PC-3 (cell line): ENCODE measurements at regions not wholly inside any gene's neighbourhood (a gene's known extent, or its start where the extent isn't known, plus 50 kb on each side); places are given as distances from the start of the nearest gene placed in this dataset.

ENCODE experiments used
- ATAC-seq: fragments of 200-7000 bp; cut with Tn5 transposase; 2 replicates; pipeline ENCODE4 v1.9.1; 2020; ENCODE audit warnings: mild to moderate bottlenecking, moderate library complexity
- BruUV-seq: library from RNA; stranded (reverse); fragments of 400-500 nt; replicated peaks from 2 replicates; lab custom pipeline; 2021; lab: Mats Ljungman, UMichigan
- CTCF ChIA-PET: fragments of 300-600 bp; sonication (Branson Sonifier 250); formaldehyde crosslinking; loops from one replicate; lab custom pipeline; 2022; ENCODE audit warnings: antibody characterized with exemption; lab: Charles Lee
- POLR2A ChIA-PET: fragments of 300-600 bp; sonication (Branson Sonifier 250); formaldehyde crosslinking; loops from one replicate; lab custom pipeline; 2022; ENCODE audit warnings: antibody characterized with exemption; ENCODE audit not compliant: unreplicated experiment; lab: Charles Lee
- DNase-seq: peaks from one replicate; pipeline ENCODE4 v3.0.0-alpha.2; 2015
- H2AFZ ChIP-seq: fragments of 300-600 bp; sonication (generic); 2 replicates; pipeline ENCODE4 v1.6.0; 2016; ENCODE audit warnings: antibody characterized with exemption, low read length
- H3F3A ChIP-seq: fragments of 300-600 bp; sonication (generic); one replicate; pipeline ENCODE4 v1.6.0; 2017; ENCODE audit warnings: antibody characterized with exemption, low read length, control low read depth, mild to moderate bottlenecking; ENCODE audit not compliant: unreplicated experiment
- H3K27ac ChIP-seq: fragments of 300-600 bp; sonication (generic); 2 replicates; pipeline ENCODE4 v1.5.1; 2016; ENCODE audit warnings: mild to moderate bottlenecking, low read length
- H3K27me3 ChIP-seq: fragments of 300-600 bp; sonication (generic); 2 replicates; pipeline ENCODE4 v1.6.1; 2016; ENCODE audit warnings: low read length, mixed read lengths
- H3K36me3 ChIP-seq: fragments of 300-600 bp; sonication (generic); 2 replicates; pipeline ENCODE4 v1.6.1; 2016; ENCODE audit warnings: low read depth, mixed run types, low read length, mixed read lengths
- H3K4me1 ChIP-seq: fragments of 300-600 bp; sonication (generic); 2 replicates; pipeline ENCODE4 v1.5.1; 2016; ENCODE audit warnings: low read length; ENCODE audit not compliant: insufficient read depth
- H3K4me2 ChIP-seq: fragments of 300-600 bp; sonication (generic); 2 replicates; pipeline ENCODE4 v1.6.0; 2016; ENCODE audit warnings: low read length
- H3K4me3 ChIP-seq: fragments of 300-600 bp; sonication (generic); 2 replicates; pipeline ENCODE4 v1.5.1; 2016; ENCODE audit warnings: mild to moderate bottlenecking, low read length, mixed read lengths
- H3K79me2 ChIP-seq: fragments of 300-600 bp; sonication (generic); 2 replicates; pipeline ENCODE4 v1.6.1; 2017; ENCODE audit warnings: low read length, mixed read lengths
- H3K9ac ChIP-seq: fragments of 300-600 bp; sonication (generic); 2 replicates; pipeline ENCODE4 v1.6.0; 2016; ENCODE audit warnings: mild to moderate bottlenecking, low read length
- H3K9me2 ChIP-seq: fragments of 300-600 bp; sonication (generic); replicated peaks from 2 replicates; pipeline ENCODE4 v1.6.1; 2016; ENCODE audit warnings: mixed run types, low read length, mixed read lengths
- H3K9me3 ChIP-seq: fragments of 300-600 bp; sonication (generic); 2 replicates; pipeline ENCODE4 v1.6.1; 2016; ENCODE audit warnings: low read length, mixed read lengths
- H4K20me1 ChIP-seq: fragments of 300-600 bp; sonication (generic); 2 replicates; pipeline ENCODE4 v1.6.1; 2016; ENCODE audit warnings: low read length, mixed read lengths
- EZH2 ChIP-seq: fragments of 300-600 bp; sonication (generic); IDR thresholded peaks from one replicate; pipeline ENCODE4 v1.6.1; 2017; ENCODE audit warnings: antibody characterized with exemption, mild to moderate bottlenecking, low read length; ENCODE audit not compliant: unreplicated experiment
- EZH2phosphoT487 ChIP-seq: fragments of 300-600 bp; sonication (generic); IDR thresholded peaks from 2 replicates; pipeline ENCODE4 v1.6.1; 2018; ENCODE audit warnings: mild to moderate bottlenecking, antibody characterized with exemption, low read length, borderline replicate concordance
- intact Hi-C: fragments of 100-400 bp; cut with micrococcal nuclease; formaldehyde crosslinking; loops from 2 replicates; pipeline ENCODE4 v1.9.0; 2023
- TF ChIP-seq, protein P1 (sequence below): fragments of 300-600 bp; sonication (generic); conservative IDR thresholded peaks from 2 replicates; pipeline ENCODE4 v1.5.1; 2017; ENCODE audit warnings: antibody characterized with exemption, low read depth, mild to moderate bottlenecking, low read length

- POLR2A ChIA-PET: interaction anchor here (0.7 to 1.4 kb wide), 7 partner anchors 32 to 314 kb away, joined by 3 to 10 read pairs (median 5); no protein-coding TSS in a partner anchor
- TF ChIP-seq, protein P1, sequence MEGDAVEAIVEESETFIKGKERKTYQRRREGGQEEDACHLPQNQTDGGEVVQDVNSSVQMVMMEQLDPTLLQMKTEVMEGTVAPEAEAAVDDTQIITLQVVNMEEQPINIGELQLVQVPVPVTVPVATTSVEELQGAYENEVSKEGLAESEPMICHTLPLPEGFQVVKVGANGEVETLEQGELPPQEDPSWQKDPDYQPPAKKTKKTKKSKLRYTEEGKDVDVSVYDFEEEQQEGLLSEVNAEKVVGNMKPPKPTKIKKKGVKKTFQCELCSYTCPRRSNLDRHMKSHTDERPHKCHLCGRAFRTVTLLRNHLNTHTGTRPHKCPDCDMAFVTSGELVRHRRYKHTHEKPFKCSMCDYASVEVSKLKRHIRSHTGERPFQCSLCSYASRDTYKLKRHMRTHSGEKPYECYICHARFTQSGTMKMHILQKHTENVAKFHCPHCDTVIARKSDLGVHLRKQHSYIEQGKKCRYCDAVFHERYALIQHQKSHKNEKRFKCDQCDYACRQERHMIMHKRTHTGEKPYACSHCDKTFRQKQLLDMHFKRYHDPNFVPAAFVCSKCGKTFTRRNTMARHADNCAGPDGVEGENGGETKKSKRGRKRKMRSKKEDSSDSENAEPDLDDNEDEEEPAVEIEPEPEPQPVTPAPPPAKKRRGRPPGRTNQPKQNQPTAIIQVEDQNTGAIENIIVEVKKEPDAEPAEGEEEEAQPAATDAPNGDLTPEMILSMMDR: no peak
- TF ChIP-seq EZH2phosphoT487 (no peak), EZH2 (no peak)
- Histone ChIP-seq H3K9me3 (no peaks in the 10 kb centered on the region), H3K27me3 (no peaks in the 10 kb centered on the region), H3K36me3 (no peaks in the 10 kb centered on the region), H3K9me2 (no peaks in the 10 kb centered on the region), H3F3A (no peaks in the 10 kb centered on the region), H3K4me2 (peak overlapping the region; percentile 56), H4K20me1 (no peaks in the 10 kb centered on the region), H3K27ac (peak overlapping the region; percentile 92), H2AFZ (no peak overlapping the region), H3K9ac (peak overlapping the region; percentile 71), H3K79me2 (no peaks in the 10 kb centered on the region), H3K4me3 (no peak overlapping the region), H3K4me1 (peaks cover 26% of the 10 kb centered on the region)
- ATAC-seq: peak; percentile 97
- BruUV-seq: no TSS peak
- intact Hi-C loops: loop anchor here (1.0 to 5.0 kb wide), 5 partner anchors 37 to 315 kb away; partner anchors contain the start of gene IRF2BP2
- CTCF ChIA-PET: interaction anchor here (0.6 to 1.0 kb wide), 4 partner anchors 12 to 201 kb away, joined by 3 to 10 read pairs (median 4); no protein-coding TSS in a partner anchor
- DNase-seq: peak; percentile 96
Measured at GRCh38 chr1:234925440-234926263, 203.0 kb downstream of the TOMM20 start.

DNA sequence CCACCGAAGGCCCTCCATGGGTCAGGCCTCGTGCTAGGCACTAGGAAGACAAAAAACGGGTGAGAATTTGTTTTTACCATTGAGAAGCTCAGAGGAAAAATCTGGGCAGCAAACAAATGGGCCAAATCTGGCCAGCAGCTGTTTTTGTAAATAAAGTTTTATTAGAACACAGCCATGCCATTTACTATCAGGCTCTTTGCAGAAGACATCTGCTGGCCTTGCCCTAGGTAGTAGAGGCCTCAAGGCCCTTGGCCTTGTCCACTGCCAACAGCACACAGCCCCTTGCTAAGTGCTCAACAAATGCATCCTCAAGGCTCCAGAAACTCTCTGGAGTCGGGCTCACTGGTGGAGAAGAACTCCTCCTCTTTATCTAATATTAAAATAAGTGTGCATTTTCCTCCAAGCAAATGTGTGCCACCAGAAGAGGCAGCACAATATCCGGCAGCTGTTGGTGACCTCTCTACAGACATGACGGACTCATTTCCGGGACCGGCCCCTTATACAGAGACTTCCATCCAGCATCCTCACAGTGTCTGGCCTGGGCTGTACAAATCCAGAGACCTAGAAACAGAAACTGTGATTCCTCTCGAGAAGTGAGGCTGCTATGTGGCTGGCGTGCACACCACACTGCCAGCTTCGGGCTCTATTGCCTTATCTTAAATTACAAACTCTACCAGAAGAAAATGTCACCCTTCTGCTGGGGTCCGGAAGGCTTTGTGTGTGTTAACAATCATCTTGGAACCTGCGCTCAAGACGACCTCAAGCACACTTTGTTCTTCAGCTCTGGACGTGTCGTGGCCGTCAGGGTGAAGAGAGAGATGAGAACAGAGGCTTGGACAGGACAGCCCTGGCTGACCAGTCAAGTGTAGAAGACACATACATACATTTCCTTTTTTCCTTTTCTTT lies 203.9 kb downstream of the TOMM20 start:
- H3F3A ChIP-seq: no peaks in the 10 kb centered on the region
- no TSS peak for BruUV-seq
- H2AFZ ChIP-seq: no peak overlapping the region
- H4K20me1 ChIP-seq: no peaks in the 10 kb centered on the region
- peak overlapping the region; percentile 30; the same call in 1 of the 2 replicates for H3K9ac ChIP-seq
- H3K9me3 ChIP-seq: no peaks in the 10 kb centered on the region
- no peaks in the 10 kb centered on the region for H3K36me3 ChIP-seq
- intact Hi-C loops: loop anchor here (2.0 to 5.0 kb wide), 2 partner anchors 53 to 150 kb away; no protein-coding TSS in a partner anchor
- H3K4me1 ChIP-seq: peaks cover 26% of the 10 kb centered on the region
- ChIA-PET POLR2A (interaction anchor here (1.2 to 1.4 kb wide), 2 partner anchors 73 to 201 kb away, joined by 5 read pairs; no protein-coding TSS in a partner anchor), CTCF (interaction anchor here (1.0 kb wide), 1 partner anchor 201 kb away, joined by 10 read pairs; no protein-coding TSS in a partner anchor)
- no peaks in the 10 kb centered on the region for H3K9me2 ChIP-seq
- 0 out of 2 replicates have a peak overlapping the region, but pooled peaks have one; percentile 1 for H3K4me2 ChIP-seq
- H3K4me3 ChIP-seq: no peak overlapping the region
- peak overlapping the region; percentile 92 for H3K27ac ChIP-seq
- no peaks in the 10 kb centered on the region for H3K79me2 ChIP-seq
- TF ChIP-seq EZH2 (no peak), EZH2phosphoT487 (no peak)
- TF ChIP-seq, protein P1: no peak
- H3K27me3 ChIP-seq: no peaks in the 10 kb centered on the region
- DNase-seq: no peak
- no peak for ATAC-seq
